Chondrocyte (in vitro differentiated cells): ENCODE measurements at regions not wholly inside any gene's neighbourhood (a gene's known extent, or its start where the extent isn't known, plus 50 kb on each side); places are given as distances from the start of the nearest gene placed in this dataset.

Source experiments
- DNase-seq: peaks from one replicate; pipeline ENCODE4 v3.0.0; 2021; ENCODE audit warnings: mixed read lengths, low spot score
- H3K27ac Mint-ChIP-seq: one replicate; pipeline ENCODE4 v1.8.0; 2021; ENCODE audit warnings: mild to moderate bottlenecking, moderate library complexity, mixed read lengths; ENCODE audit not compliant: unreplicated experiment
- H3K27me3 Mint-ChIP-seq: 2 replicates; pipeline ENCODE4 v1.8.0; 2021; ENCODE audit warnings: low read depth, mixed read lengths
- H3K36me3 Mint-ChIP-seq: 2 replicates; pipeline ENCODE4 v1.8.0; 2021; ENCODE audit warnings: low read depth, mixed read lengths
- H3K4me1 Mint-ChIP-seq: 2 replicates; pipeline ENCODE4 v1.8.0; 2021; ENCODE audit warnings: low read depth, mild to moderate bottlenecking, mixed read lengths
- H3K4me3 Mint-ChIP-seq: one replicate; pipeline ENCODE4 v1.8.0; 2021; ENCODE audit warnings: mild to moderate bottlenecking, moderate library complexity, mixed read lengths; ENCODE audit not compliant: unreplicated experiment
- H3K9me3 Mint-ChIP-seq: 2 replicates; pipeline ENCODE4 v1.8.0; 2021; ENCODE audit warnings: low read depth, mixed read lengths
- CTCF ChIP-seq: fragments of 200-600 bp; sonication (generic); IDR thresholded peaks from 2 replicates; pipeline ENCODE4 v1.5.0; 2021; ENCODE audit warnings: antibody characterized with exemption, mild to moderate bottlenecking, moderate library complexity

GRCh38 chr22:47290706-47291430 lies 528.4 kb downstream of the TBC1D22A start:
- no peak for TF ChIP-seq CTCF
- peaks cover 4% of the 10 kb centered on the region for H3K9me3 Mint-ChIP-seq

GRCh38 chr22:47289336-47289985 lies 527.0 kb downstream of the TBC1D22A start:
- Mint-ChIP-seq H3K9me3 (peaks cover 4% of the 10 kb centered on the region), H3K36me3 (no peaks in the 10 kb centered on the region), H3K4me1 (peaks cover 12% of the 10 kb centered on the region), H3K27ac (no peak overlapping the region), H3K27me3 (peaks cover 8% of the 10 kb centered on the region), H3K4me3 (no peak overlapping the region)
- DNase-seq = no peak
- no peak for TF ChIP-seq CTCF

More at GRCh38 chr22:47290706-47291430, 528.4 kb downstream of the TBC1D22A start:
- Mint-ChIP-seq H3K36me3 (no peaks in the 10 kb centered on the region), H3K27me3 (peaks cover 13% of the 10 kb centered on the region), H3K4me3 (no peak overlapping the region), H3K4me1 (peaks cover 12% of the 10 kb centered on the region), H3K27ac (no peak overlapping the region)
- no peak for DNase-seq

- no peak for DNase-seq
- Mint-ChIP-seq H3K4me3 (no peak overlapping the region), H3K4me1 (peaks cover 12% of the 10 kb centered on the region), H3K36me3 (no peaks in the 10 kb centered on the region), H3K27ac (no peak overlapping the region), H3K9me3 (peaks cover 4% of the 10 kb centered on the region), H3K27me3 (peaks cover 7% of the 10 kb centered on the region)
- no peak for TF ChIP-seq CTCF
Observed at GRCh38 chr22:47288680-47289079, 526.2 kb downstream of the TBC1D22A start.

GRCh38 chr22:47287516-47287915 lies 525.1 kb downstream of the TBC1D22A start:
- TF ChIP-seq CTCF = no peak
- no peak overlapping the region for H3K4me3 Mint-ChIP-seq
- H3K36me3 Mint-ChIP-seq = no peaks in the 10 kb centered on the region
- DNase-seq = no peak
- peaks cover 7% of the 10 kb centered on the region for H3K27me3 Mint-ChIP-seq
- peaks cover 7% of the 10 kb centered on the region for H3K4me1 Mint-ChIP-seq
- H3K27ac Mint-ChIP-seq = no peak overlapping the region
- H3K9me3 Mint-ChIP-seq = peaks cover 4% of the 10 kb centered on the region

GRCh38 chr22:47286590-47286989 lies 524.1 kb downstream of the TBC1D22A start:
- H3K36me3 Mint-ChIP-seq = no peaks in the 10 kb centered on the region
- H3K27me3 Mint-ChIP-seq = peaks cover 10% of the 10 kb centered on the region
- DNase-seq = no peak
- TF ChIP-seq CTCF = no peak
- H3K4me3 Mint-ChIP-seq = no peak overlapping the region
- H3K4me1 Mint-ChIP-seq = no peaks in the 10 kb centered on the region
- H3K27ac Mint-ChIP-seq = no peak overlapping the region
- H3K9me3 Mint-ChIP-seq = peaks cover 4% of the 10 kb centered on the region
